ENCODE measurements at regions not wholly inside any gene's neighbourhood (a gene's known extent, or its start where the extent isn't known, plus 50 kb on each side); places are given as distances from the start of the nearest gene placed in this dataset.
"Not testable (repeated sequence)": the region's sequence is repeated elsewhere in the genome, so short reads cannot be mapped to it uniquely, and the experiment has no call there.

DNA sequence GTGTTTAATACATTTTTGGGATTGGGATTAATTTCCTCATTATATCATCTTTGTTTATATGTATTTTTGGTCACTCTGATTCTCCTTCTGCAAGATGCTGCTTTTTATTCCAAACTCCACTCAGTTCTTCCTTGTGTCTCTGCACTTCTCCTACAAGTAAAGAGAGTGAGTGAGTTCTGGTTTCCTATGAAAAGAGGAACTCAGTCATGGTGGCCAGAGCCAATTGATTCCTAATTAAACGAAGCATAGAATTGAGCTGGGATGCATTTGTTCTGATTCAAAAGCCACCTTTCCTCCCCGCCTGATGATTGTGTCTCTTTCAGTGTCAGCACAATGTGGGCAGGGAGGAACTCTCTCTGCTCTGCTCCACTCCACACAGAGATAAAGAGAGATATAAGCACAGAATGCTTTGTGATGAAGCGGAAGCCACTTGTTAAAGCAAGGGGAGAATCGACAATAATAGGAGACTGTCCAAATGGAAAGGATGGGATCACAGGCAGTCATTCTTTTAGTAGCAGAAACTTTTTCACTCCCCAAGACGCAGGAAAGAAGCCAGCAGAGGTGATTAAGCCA, 121.3 kb upstream of the GOT2 start:
- no peak for DNase-seq
- intact Hi-C loops (cut with DNase I), result no loop called here

DNA sequence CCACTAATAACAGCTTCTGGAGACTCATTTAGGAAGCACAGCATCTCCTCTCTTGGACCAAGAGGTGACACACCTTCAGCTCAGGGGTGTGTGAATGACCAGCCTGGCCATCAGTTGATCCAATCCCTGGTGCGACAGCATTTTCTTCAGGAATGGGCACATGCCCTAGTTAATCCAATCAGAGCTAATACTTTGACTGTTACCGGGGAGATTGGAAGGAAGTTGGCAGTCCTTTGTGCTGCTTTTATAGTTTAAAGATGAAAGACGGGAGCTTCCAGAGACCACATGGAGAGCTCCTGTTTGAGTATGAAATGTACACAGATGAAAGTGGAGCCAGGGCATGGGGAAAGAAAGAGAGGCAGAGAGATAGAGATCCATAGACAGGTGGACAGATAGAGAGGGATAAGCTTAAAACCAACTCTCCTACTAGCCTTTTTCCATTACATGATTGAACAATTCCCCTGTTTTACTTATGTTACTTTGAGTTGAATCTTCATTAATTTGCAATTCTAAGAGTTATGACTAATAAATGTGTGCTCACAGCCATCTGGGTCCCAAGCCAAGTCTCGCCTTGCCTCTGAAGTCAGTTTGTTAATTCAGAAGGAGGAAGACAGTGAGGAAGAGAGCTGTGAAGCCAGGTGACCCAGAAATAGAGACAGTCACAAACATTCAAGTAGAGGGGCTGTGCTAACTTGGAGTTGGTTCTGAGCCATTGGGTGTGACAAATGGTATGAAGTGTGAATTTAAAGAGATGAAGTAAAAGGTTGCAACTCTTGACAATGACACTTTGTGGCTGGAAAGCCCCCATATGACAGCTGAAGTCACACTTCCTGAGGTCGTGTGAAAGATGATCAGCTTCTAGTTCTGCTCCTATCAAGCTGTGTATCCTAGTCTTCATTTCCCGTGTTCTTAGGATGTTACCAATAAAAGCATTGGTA, 120.0 kb upstream of the GOT2 start:
- DNase-seq, result peak in 2 of 42 donors; percentile 11 to 19
- intact Hi-C loops (cut with DNase I), result no loop called here

GRCh38 chr16:58850678-58851020, 116.5 kb upstream of the GOT2 start:
- DNase-seq, result no peak
- intact Hi-C loops (cut with DNase I), result no loop called here

DNA sequence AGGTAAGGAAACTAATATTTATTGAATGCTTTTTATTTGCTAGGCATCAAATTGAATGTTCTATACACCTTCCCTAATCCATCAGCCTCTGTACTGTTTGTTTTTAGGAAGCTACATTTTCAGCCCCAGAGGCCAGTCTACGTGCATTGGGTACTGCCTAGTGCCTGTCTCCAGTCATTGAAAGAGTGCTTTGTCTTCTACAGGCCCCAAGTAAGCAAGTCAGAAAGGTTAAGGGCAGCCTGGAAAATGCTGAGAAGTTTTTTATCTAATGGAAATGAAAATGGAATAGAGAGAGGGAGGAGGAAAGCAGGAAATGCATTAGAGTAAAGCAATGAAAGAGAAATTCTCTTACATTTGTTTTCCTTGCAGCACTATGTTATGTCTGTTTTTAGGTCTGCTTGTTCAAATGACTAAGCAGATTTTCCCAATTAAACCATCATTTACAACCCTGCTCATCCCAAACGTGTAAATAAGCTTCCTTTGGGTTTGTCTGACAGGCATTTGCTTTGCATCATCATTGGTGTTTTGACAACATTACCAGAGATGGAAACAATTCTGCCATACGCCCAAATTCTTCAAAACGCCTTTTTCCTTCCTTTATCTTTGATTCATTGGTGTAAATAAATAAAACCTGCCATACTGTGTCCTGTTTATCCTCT, 116.0 kb upstream of the GOT2 start:
- intact Hi-C loops (cut with DNase I), result no loop called here

DNA sequence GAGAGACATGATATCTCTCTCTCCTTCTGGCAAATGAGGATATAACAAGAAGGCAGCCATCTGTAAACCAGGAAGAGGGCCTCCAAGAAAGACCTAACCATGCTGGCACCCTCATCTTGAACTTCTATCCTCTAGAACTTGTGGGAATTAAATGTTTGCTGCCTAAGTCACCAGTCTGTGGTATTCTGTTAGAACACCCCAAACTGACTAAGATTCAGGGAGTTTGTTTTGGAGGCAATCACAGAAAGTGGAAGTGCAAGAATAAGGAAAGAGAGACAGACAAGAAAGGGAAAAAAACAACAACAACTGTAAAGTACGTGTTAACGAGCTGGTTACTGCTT, 114.5 kb upstream of the GOT2 start:
- DNase-seq, result no peak
- intact Hi-C loops (cut with DNase I), result no loop called here

More for the DNA sequence above, 116.0 kb upstream of the GOT2 start:
- DNase-seq, result no peak

DNA sequence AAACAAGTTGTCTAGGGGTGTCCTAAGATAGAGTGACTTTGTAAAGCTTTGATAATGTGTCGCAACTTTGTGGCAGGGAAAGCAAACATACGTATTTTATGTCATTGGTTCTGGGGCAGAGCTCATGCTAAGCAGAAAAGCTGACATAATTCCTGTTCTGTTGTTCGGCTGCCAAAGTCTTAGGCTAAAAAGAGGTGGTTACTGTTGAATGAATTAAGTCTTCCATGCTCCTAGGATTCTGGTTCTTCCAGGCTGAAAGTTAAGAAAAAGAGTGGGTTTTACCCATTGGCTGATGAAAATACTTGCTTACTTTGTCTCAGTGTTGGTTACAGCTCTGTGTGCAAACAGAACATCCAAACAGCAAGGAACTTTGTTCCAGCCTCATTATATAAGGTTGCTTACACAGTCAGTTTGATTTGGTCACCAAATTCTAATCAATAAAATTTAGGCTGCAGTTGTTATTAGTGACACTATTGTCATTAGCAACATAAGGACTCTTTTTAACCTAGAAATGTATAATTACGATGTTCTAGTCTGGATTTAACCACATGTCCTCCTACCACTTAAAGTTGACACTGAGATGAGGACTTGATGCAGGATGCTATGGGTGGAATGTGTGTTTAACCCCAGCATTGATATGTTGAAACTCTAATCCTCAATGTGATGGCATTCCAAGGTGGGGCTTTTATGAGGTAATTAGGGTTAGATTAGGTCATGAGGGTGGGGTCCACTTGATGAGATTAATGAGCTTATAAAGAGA, 114.0 kb upstream of the GOT2 start:
- no peak for DNase-seq
- intact Hi-C loops (cut with DNase I), result no loop called here

DNA sequence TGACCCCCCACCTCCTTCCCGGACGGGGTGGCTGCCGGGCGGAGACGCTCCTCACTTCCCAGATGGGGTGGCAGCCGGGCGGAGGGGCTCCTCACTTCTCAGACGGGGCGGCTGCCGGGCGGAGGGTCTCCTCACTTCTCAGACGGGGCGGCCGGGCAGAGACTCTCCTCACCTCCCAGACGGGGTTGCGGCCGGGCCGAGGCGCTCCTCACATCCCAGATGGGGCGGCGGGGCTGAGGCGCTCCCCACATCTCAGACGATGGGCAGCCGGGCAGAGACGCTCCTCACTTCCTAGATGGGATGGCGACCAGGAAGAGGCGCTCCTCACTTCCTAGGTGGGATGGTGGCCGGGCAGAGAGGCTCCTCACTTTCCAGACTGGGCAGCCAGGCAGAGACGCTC, 112.1 kb upstream of the GOT2 start:
- intact Hi-C loops (cut with DNase I); DNase-seq: not testable (repeated sequence)

DNA sequence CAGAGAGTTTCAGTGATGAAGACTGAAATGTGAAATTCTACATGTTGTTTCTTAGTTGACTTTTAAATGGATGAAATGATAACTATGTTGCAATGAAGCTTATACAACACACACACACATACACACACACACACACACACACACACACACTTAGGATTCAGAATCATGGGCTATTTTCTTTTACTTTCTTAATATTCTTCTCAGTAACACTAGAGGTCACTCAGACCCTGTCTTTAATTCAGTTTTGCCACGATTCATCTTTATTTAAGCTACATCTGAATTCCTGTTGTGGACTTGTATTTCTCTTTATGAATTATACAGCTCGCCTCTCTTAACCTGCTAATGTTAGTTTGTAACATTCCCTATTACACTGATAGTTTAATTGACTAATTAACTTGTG, 109.6 kb upstream of the GOT2 start:
- intact Hi-C loops (cut with DNase I), result no loop called here
- no peak for DNase-seq

DNA sequence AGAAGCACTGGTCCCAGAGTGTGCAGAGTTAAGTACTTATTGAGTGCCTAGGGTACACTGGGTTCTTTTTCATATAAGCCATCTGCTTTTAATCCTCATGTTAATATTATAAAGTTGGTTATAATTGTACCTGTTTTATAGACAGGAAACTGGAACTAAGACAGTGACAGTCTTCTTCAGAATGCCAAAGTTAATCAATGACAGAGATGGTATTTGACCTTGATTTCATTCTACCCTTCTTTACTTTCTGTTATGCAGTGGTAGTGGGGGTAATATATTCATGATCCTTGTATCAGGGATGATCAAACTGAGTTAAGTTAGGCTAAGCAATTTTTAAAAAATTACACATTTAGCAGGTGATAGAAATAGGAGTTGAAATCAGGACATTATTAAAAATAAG, 108.6 kb upstream of the GOT2 start:
- intact Hi-C loops (cut with DNase I), result no loop called here
- no peak for DNase-seq

GRCh38 chr16:58842156-58842555, 108.0 kb upstream of the GOT2 start:
- DNase-seq, result no peak
- intact Hi-C loops (cut with DNase I), result no loop called here

GRCh38 chr16:58837950-58838349, 103.8 kb upstream of the GOT2 start:
- intact Hi-C loops (cut with DNase I), result no loop called here
- no peak for DNase-seq

- no peak for DNase-seq
- intact Hi-C loops (cut with DNase I), result no loop called here
Measured at GRCh38 chr16:58836427-58836826, 102.3 kb upstream of the GOT2 start.

GRCh38 chr16:58832386-58832895, 98.3 kb upstream of the GOT2 start:
- intact Hi-C loops (cut with DNase I), result no loop called here
- no peak for DNase-seq

DNA sequence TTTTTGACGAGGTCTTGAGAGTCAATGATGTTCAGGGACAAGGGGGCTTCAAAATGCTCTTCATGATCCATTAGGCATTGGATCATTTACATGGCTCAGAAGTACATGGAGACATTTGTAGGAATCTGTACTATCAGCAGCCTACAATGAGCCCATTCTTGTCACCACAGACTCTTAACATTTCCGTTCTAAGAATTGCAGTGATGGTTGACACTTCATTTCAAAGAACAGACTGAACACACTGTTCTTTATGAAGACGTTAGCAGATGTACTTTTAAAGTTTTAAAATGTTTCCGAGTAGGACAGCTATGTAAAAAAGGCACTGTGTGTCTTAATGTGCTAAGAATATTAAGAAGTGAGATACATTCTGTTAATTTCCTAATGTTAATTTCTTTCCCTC, 97.3 kb upstream of the GOT2 start:
- intact Hi-C loops (cut with DNase I), result no loop called here
- no peak for DNase-seq

DNA sequence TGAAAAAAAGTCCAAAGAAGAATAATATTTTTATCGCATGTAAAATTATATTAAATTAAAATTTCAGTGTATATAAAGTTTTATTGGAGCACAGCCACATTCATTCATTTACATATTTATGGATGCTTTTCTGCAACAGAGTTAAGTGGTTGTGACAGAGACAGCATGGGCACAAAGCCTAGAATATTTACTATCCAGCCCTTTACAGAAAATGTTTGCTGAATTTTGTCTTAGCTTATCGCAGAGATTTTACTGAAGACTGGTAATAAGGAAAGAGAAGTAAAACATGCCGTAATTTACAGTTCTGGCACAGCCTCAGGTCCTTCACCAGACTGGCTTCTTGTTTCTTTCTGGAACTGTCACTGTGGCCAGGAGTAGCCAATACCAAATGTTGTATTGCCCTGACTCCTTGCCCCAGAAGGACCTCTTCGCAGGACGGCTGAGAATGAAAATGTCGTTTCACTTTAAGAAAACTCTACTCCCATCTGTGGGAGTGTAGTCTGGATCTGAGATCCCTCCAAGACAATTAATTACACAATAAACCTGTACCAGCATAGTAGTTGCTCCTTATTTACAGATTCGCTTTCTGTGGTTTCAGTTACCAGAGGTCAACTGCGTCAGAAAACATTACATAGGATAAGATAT, 94.9 kb upstream of the GOT2 start:
- no peak for DNase-seq
- intact Hi-C loops (cut with DNase I), result no loop called here

- intact Hi-C loops (cut with DNase I), result no loop called here
- no peak for DNase-seq
Measured at GRCh38 chr16:58824201-58824600, 90.1 kb upstream of the GOT2 start.

DNA sequence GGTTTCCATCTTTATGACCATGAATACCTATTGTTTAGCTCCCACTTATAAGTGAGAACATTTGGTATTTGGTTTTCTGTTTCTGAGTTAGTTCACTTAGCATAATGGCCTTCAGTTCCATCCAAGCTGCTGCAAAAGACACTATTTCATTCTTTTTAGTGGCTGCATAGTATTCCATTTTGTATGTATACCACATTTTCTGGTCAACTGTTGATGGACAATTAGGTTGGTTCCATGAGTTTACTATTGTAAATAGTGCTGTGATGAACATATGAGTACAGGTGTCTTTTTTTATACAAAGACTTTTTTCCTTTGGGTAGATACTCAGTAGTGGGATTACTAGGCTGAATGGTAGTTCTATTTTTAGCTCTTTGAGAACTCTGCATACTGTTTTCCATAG, 87.8 kb upstream of the GOT2 start:
- intact Hi-C loops (cut with DNase I), result no loop called here
- no peak for DNase-seq

DNA sequence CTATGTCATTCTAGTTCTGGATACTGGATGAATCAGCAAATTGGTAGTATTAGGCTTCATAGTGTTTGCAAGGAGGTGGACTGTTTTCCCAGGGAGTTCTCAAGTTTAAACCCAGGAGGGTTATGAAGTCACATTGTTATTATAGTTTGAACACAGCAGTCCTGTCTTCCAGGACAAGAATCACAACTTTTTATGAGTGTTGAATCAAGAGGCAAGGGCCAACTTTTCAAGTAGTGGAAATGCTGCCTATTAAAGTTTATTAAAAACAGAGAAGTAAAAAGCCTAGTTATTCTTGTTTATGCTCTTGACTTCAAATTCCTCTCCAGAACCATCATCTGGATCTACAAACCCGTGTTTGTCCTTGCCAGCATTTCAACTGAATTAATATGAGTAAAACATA, 86.3 kb upstream of the GOT2 start:
- intact Hi-C loops (cut with DNase I), result no loop called here
- DNase-seq, result no peak

DNA sequence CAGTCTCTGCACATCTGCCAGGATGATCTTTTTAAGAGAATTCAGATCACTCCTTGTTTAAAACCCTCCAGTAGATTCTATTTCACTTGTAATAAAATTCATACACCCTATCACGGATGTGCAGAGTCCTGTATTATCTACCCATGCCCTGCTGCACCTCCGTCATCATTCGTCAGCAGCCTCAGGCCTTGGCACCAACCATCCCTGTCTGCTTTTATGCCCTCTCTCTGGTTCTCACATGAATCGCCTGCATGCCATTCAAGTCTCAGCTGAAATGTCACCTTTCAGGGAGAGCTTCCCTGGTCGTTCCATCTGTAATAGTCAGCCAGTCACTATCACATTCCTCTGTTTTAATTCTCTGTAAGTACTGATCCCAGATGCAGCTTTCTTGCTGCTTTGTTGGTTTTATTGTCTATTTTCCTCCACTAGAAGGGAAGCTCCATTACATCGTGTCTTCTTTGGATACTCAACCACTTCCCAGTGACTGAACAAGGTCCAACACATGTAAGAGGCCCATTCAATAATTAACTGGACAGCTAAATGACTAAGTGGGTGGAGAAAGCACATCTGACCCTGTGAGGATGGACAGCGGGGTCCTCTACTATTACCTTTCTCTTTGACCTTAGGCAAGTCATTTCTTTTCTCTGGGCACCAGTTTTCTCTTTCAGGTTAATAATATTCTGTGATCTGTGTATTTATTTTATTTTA, 81.2 kb upstream of the GOT2 start:
- intact Hi-C loops (cut with DNase I), result no loop called here
- no peak for DNase-seq

Data from head of caudate nucleus (tissue), 42 donors.